HEK293T (cell line): ENCODE measurements at regions not wholly inside any gene's neighbourhood (a gene's known extent, or its start where the extent isn't known, plus 50 kb on each side); places are given as distances from the start of the nearest gene placed in this dataset.
"Not testable (repeated sequence)": the region's sequence is repeated elsewhere in the genome, so short reads cannot be mapped to it uniquely, and the experiment has no call there.

Source experiments
- CTCF ChIA-PET: fragments of 350-600 bp; formaldehyde crosslinking; extraction: SDS; loops from one replicate; lab custom pipeline; 2021; ENCODE audit warnings: antibody characterized with exemption, inconsistent platforms; lab: Yijun Ruan, JAX
- POLR2A ChIA-PET: fragments of 350-600 bp; formaldehyde crosslinking; extraction: SDS; loops from one replicate; lab custom pipeline; 2020; ENCODE audit warnings: antibody characterized with exemption, inconsistent platforms; lab: Yijun Ruan, JAX
- DNase-seq: peaks from one replicate; pipeline ENCODE4 v3.0.0; 2012; ENCODE audit warnings: mixed read lengths; ENCODE audit errors: extremely low spot score
- ARNT ChIP-seq: fragments of 450-650 bp; IDR thresholded peaks from 2 replicates; pipeline ENCODE4 v1.6.1; 2017; ENCODE audit warnings: mild to moderate bottlenecking
- BHLHE40 ChIP-seq: fragments of 450-650 bp; IDR thresholded peaks from 2 replicates; pipeline ENCODE4 v1.6.1; 2016; ENCODE audit warnings: mild to moderate bottlenecking, moderate library complexity, borderline replicate concordance
- CTBP1 ChIP-seq: fragments of 450-650 bp; IDR thresholded peaks from 2 replicates; pipeline ENCODE4 v1.6.1; 2016; ENCODE audit warnings: borderline replicate concordance
- ELF4 ChIP-seq: fragments of 450-650 bp; IDR thresholded peaks from 2 replicates; pipeline ENCODE4 v1.6.1; 2017; ENCODE audit warnings: antibody characterized with exemption
- FOXA1 ChIP-seq: fragments of 450-650 bp; IDR thresholded peaks from 2 replicates; pipeline ENCODE4 v1.6.1; 2016; ENCODE audit warnings: mild to moderate bottlenecking
- FOXK2 ChIP-seq: fragments of 450-650 bp; IDR thresholded peaks from 2 replicates; pipeline ENCODE4 v1.6.1; 2016; ENCODE audit warnings: mild to moderate bottlenecking
- FOXM1 ChIP-seq: fragments of 450-650 bp; IDR thresholded peaks from 2 replicates; pipeline ENCODE4 v1.6.1; 2017; ENCODE audit warnings: mild to moderate bottlenecking, borderline replicate concordance
- HDGF ChIP-seq: fragments of 450-650 bp; IDR thresholded peaks from 2 replicates; pipeline ENCODE4 v1.6.1; 2017; ENCODE audit warnings: antibody characterized with exemption, borderline replicate concordance
- L3MBTL2 ChIP-seq: fragments of 450-650 bp; conservative IDR thresholded peaks from 2 replicates; pipeline ENCODE4 v1.6.1; 2016; ENCODE audit warnings: mild to moderate bottlenecking
- LEF1 ChIP-seq: fragments of 450-650 bp; IDR thresholded peaks from 2 replicates; pipeline ENCODE4 v1.6.1; 2017; ENCODE audit warnings: mild to moderate bottlenecking, borderline replicate concordance
- NFRKB ChIP-seq: fragments of 450-650 bp; IDR thresholded peaks from 2 replicates; pipeline ENCODE4 v1.6.1; 2016; ENCODE audit warnings: mild to moderate bottlenecking, moderate library complexity
- PKNOX1 ChIP-seq: fragments of 450-650 bp; IDR thresholded peaks from 2 replicates; pipeline ENCODE4 v1.6.1; 2016
- SP1 ChIP-seq: fragments of 450-650 bp; IDR thresholded peaks from 2 replicates; pipeline ENCODE4 v1.6.1; 2017
- SUZ12 ChIP-seq: fragments of 450-650 bp; IDR thresholded peaks from 2 replicates; pipeline ENCODE4 v1.6.1; 2016; ENCODE audit warnings: mild to moderate bottlenecking
- TARDBP ChIP-seq: fragments of 450-650 bp; IDR thresholded peaks from 2 replicates; pipeline ENCODE4 v1.6.1; 2016
- ZNF384 ChIP-seq: fragments of 450-650 bp; IDR thresholded peaks from 2 replicates; pipeline ENCODE4 v1.6.1; 2016

DNA sequence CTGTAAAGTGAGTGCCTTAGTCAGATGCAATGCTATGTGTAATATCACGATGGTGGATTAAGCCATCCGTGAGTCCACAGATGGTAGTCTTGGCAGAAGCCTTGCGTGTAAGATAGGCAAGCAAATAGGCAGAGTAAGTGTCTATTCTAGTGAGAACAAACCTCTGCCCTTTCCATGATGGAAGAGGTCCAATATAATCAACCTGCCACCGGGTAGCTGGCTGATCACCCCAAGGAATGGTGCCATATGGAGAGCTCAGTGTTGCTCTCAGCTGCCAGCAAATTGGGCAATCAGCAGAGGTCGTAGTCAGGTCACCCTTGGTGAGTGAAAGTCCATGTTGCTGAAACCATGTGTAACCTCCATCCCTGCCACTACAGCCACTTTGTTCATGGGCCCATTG, 371.2 kb upstream of the LRFN5 start:
- no peak for DNase-seq
- no peak for TF ChIP-seq FOXK2
- TF ChIP-seq HDGF = no peak
- CTCF ChIA-PET = no interaction called here
- POLR2A ChIA-PET = no interaction called here

DNA sequence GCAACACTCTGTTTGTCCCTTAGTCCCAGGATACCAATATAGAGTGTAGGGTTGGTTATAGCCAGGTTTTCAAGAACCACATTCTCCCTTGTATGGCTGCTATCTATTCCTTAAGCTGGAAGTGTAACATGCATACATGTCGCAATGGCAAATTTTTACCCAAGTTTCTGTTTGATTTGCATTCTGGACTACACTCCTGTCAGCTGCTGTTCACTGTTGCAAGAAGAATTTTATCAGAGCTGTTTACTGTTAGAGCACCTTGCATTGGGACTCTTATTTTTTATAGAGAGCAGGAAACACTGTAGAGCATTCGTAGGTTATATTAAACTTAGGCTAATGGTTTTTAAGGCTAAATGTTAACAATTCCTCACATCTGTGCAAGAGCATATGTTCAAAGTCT, 376.0 kb upstream of the LRFN5 start:
- ChIA-PET CTCF (no interaction called here), POLR2A (no interaction called here)
- TF ChIP-seq SP1 (no peak), PKNOX1 (no peak), FOXM1 (no peak), LEF1 (no peak), ELF4 (no peak), BHLHE40 (no peak), HDGF (no peak), SUZ12 (no peak), FOXA1 (no peak), CTBP1 (no peak), FOXK2 (no peak), NFRKB (no peak), ZNF384 (no peak), TARDBP (no peak), L3MBTL2 (no peak), ARNT (no peak)
- DNase-seq = no peak

DNA sequence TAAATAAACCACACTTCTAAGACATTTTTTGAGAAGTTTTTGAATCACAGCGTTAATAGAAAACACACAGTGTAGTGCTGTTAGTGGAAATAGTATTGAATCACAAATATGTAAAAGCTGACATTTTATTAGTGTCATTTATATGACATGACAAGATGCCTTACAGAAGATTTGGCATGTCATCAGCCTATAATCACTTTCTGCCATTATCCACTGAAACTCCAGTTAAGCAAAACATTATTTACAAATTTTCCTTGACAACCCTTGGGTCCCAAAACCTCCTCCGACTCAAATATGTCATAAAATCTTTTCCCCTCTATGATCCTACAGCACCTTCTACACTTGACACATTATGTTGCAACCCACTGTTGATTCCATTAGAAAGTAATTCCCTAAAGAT, 376.9 kb upstream of the LRFN5 start:
- no peak for DNase-seq
- ChIA-PET CTCF (no interaction called here), POLR2A (no interaction called here)
- TF ChIP-seq ZNF384 (no peak), FOXA1 (no peak), L3MBTL2 (no peak), FOXK2 (no peak), ARNT (no peak), FOXM1 (no peak)

DNA sequence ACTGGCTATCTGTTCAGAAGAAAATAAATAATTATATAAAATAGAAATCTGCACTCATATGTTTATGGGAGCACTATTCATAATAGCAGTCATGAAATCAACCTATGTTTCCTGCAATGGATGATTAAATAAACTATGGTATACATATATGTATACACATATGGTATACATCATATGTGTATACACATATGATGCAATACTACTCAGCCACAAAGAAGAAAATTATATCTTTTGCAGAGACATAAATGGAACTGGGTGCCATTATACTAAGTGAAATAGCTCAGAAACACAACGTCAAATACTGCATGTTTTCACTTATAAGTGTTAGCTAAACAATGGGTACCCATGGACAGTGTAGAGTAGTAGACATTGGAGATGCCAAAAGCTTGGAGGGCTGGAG, 381.2 kb upstream of the LRFN5 start:
- TF ChIP-seq CTBP1 (no peak), L3MBTL2 (no peak), SP1 (no peak), TARDBP (no peak), FOXM1 (no peak), LEF1 (no peak), NFRKB (no peak), HDGF (no peak), BHLHE40 (no peak), ZNF384 (no peak), FOXK2 (no peak), ELF4 (no peak), ARNT (no peak)
- ChIA-PET POLR2A (no interaction called here), CTCF (no interaction called here)
- DNase-seq = no peak

GRCh38 chr14:41222581-41222980, 384.1 kb upstream of the LRFN5 start:
- TF ChIP-seq PKNOX1 (no peak), SUZ12 (no peak), BHLHE40 (no peak), L3MBTL2 (no peak), LEF1 (no peak), SP1 (no peak), ELF4 (no peak), FOXM1 (no peak), TARDBP (no peak), ZNF384 (no peak)
- DNase-seq = no peak
- ChIA-PET CTCF (no interaction called here), POLR2A (no interaction called here)

DNA sequence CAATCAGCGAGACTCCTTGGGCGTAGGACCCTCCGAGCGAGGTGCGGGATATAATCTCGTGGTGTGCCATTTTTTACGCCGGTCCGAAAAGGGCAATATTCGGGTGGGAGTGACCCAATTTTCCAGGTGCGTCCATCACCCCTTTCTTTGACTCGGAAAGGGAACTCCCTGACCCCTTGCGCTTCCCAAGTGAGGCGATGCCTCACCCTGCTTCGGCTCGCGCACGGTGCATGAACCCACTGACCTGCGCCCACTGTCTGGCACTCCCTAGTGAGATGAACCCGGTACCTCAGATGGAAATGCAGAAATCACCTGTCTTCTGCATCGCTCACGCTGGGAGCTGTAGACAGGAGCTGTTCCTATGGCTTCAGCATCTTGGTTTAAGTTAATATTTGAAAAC, 391.7 kb upstream of the LRFN5 start:
- DNase-seq, POLR2A ChIA-PET, CTCF ChIA-PET: not testable (repeated sequence)

DNA sequence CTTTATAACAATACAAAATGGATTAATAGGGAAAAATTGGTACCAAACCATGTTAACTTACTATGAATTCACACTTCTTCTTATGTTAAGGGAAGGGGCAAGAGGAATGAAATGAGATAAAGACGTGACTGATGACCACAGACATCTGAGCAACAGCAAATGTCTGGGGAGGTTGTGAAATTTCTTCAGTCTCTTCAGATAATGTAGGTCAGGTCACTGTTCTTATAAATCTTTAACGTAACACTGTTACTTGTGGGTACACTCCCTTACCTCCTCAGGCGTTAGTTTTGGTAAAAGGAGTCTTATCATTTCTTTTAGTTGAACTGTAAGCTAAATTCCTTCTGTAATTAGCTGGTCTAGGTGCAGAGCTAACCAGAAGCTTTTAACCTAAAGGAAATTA, 405.0 kb upstream of the LRFN5 start:
- POLR2A ChIA-PET = no interaction called here
- TF ChIP-seq LEF1 = no peak
- TF ChIP-seq HDGF = no peak
- TF ChIP-seq PKNOX1 = no peak

More for the DNA sequence above, 405.0 kb upstream of the LRFN5 start:
- CTCF ChIA-PET = no interaction called here
- no peak for DNase-seq
